Kidney epithelial cell (primary cell): ENCODE measurements at regions not wholly inside any gene's neighbourhood (a gene's known extent, or its start where the extent isn't known, plus 50 kb on each side); places are given as distances from the start of the nearest gene placed in this dataset.

Experiments used
- DNase-seq: peaks from one replicate; pipeline ENCODE4 v3.0.0-alpha.2; 2010; ENCODE audit warnings: low read depth
- H3K27me3 ChIP-seq: 2 replicates; pipeline ENCODE4 v1.6.0; 2011; ENCODE audit warnings: low read length; ENCODE audit not compliant: control insufficient read depth, insufficient read depth
- H3K36me3 ChIP-seq: 2 replicates; pipeline ENCODE4 v1.5.1; 2011; ENCODE audit warnings: low read length; ENCODE audit not compliant: control insufficient read depth, insufficient read depth
- H3K4me3 ChIP-seq: 2 replicates; pipeline ENCODE4 v1.5.1; 2011; ENCODE audit warnings: low read depth, mild to moderate bottlenecking, control low read depth, low read length
- CTCF ChIP-seq: IDR thresholded peaks from 2 replicates; pipeline ENCODE4 v1.5.1; 2011; ENCODE audit warnings: mild to moderate bottlenecking, moderate library complexity, low read length, control low read depth, inconsistent platforms; ENCODE audit not compliant: insufficient read depth, poor library complexity, severe bottlenecking

GRCh38 chr4:15320121-15320678, 107.6 kb upstream of the C1QTNF7 start:
- TF ChIP-seq CTCF, result no peak
- H3K4me3 ChIP-seq, result no peak overlapping the region
- H3K36me3 ChIP-seq, result no peaks in the 10 kb centered on the region
- H3K27me3 ChIP-seq, result no peaks in the 10 kb centered on the region
- DNase-seq, result no peak

- no peak overlapping the region for H3K4me3 ChIP-seq
- H3K27me3 ChIP-seq, result no peaks in the 10 kb centered on the region
- no peak for TF ChIP-seq CTCF
- H3K36me3 ChIP-seq, result no peaks in the 10 kb centered on the region
- no peak for DNase-seq
Measured at GRCh38 chr4:15322006-15322405, 105.8 kb upstream of the C1QTNF7 start.

GRCh38 chr4:15325987-15326386, 101.8 kb upstream of the C1QTNF7 start:
- no peak for DNase-seq
- no peak for TF ChIP-seq CTCF
- Histone ChIP-seq H3K4me3 (no peak overlapping the region), H3K36me3 (no peaks in the 10 kb centered on the region), H3K27me3 (no peaks in the 10 kb centered on the region)

GRCh38 chr4:15327311-15328298, 100.2 kb upstream of the C1QTNF7 start:
- H3K36me3 ChIP-seq, result no peaks in the 10 kb centered on the region
- TF ChIP-seq CTCF, result no peak
- DNase-seq, result no peak
- no peak overlapping the region for H3K4me3 ChIP-seq
- no peaks in the 10 kb centered on the region for H3K27me3 ChIP-seq

- no peak for DNase-seq
- TF ChIP-seq CTCF, result no peak
- H3K27me3 ChIP-seq, result no peaks in the 10 kb centered on the region
- no peak overlapping the region for H3K4me3 ChIP-seq
- H3K36me3 ChIP-seq, result no peaks in the 10 kb centered on the region
Measured at GRCh38 chr4:15331930-15332329, 95.9 kb upstream of the C1QTNF7 start.
